Peyer's patch (tissue), 4 donors: ENCODE measurements at regions not wholly inside any gene's neighbourhood (a gene's known extent, or its start where the extent isn't known, plus 50 kb on each side); places are given as distances from the start of the nearest gene placed in this dataset.

Source experiments
- CTCF ChIP-seq, 6 experiments: fragments of 450-650 bp in 4 of 6; fragments of 200-600 bp in 2 of 6; sonication (generic) in 1 of 6; IDR thresholded peaks; one replicate each; pipeline ENCODE4 v1.5.1; 2017 to 2019; ENCODE audit warnings: antibody characterized with exemption in 6 of 6, mild to moderate bottlenecking in 3 of 6, moderate library complexity in 1 of 6
- POLR2A ChIP-seq, 2 donors: fragments of 450-650 bp; IDR thresholded peaks; one replicate each; pipeline ENCODE4 v1.5.1; 2017; ENCODE audit warnings: antibody characterized with exemption in 2 of 2, mild to moderate bottlenecking in 2 of 2, moderate library complexity in 2 of 2

- TF ChIP-seq CTCF (IDR thresholded peaks at IDR 0.05): no peak
- no peak for TF ChIP-seq POLR2A (IDR thresholded peaks at IDR 0.05)
Measured at GRCh38 chr12:70074510-70074909, 168.7 kb upstream of the CNOT2 start.
